Prostate gland (tissue), 2 donors: ENCODE measurements at regions not wholly inside any gene's neighbourhood (a gene's known extent, or its start where the extent isn't known, plus 50 kb on each side); places are given as distances from the start of the nearest gene placed in this dataset.

Experiments
- DNase-seq: peaks from one replicate; pipeline ENCODE4 v3.0.0-alpha.2; 2019; ENCODE audit warnings: low spot score
- H3K27ac ChIP-seq, 2 donors: fragments of 200-600 bp; sonication (generic); 2 replicates each; pipeline ENCODE4 v1.5.1; 2017 to 2019
- H3K27me3 ChIP-seq: fragments of 200-600 bp; sonication (generic); replicated peaks from 2 replicates; pipeline ENCODE4 v1.5.1; 2019; ENCODE audit not compliant: insufficient read depth
- H3K36me3 ChIP-seq, 2 donors: fragments of 200-600 bp; sonication (generic); 1 replicate in 1 of 2; 2 replicates in 1 of 2; pipeline versions ENCODE4 v1.5.1 to v1.8.1; 2017 to 2019
- H3K4me1 ChIP-seq: fragments of 200-600 bp; sonication (generic); replicated peaks from 2 replicates; pipeline ENCODE4 v1.5.1; 2019
- H3K4me3 ChIP-seq, 2 donors: fragments of 200-600 bp; sonication (generic); 2 replicates each; pipeline ENCODE4 v1.5.1; 2017 to 2019
- H3K9me3 ChIP-seq: fragments of 200-600 bp; sonication (generic); 2 replicates; pipeline ENCODE4 v1.5.1; 2017
- CTCF ChIP-seq, 4 experiments: fragments of 200-600 bp in 2 of 4; fragments of 450-650 bp in 2 of 4; sonication (generic) in 2 of 4; IDR thresholded peaks; 1 replicate in 3 of 4; 2 replicates in 1 of 4; pipeline ENCODE4 v1.5.1; 2016 to 2019; ENCODE audit warnings: antibody characterized with exemption in 4 of 4, mild to moderate bottlenecking in 2 of 4, moderate library complexity in 2 of 4
- POLR2A ChIP-seq: fragments of 450-650 bp; IDR thresholded peaks from one replicate; pipeline ENCODE4 v1.6.1; 2016; ENCODE audit warnings: antibody characterized with exemption, mild to moderate bottlenecking
- POLR2AphosphoS5 ChIP-seq: sonication (generic); formaldehyde crosslinking; IDR thresholded peaks from one replicate; pipeline ENCODE4 v1.6.1; 2017; ENCODE audit warnings: antibody characterized with exemption
- WGBS: methylation state at CpG from one replicate; pipeline ENCODE4 v1.1.5; 2018; 5-methylcytosine and 5-hydroxymethylcytosine counted together
- intact Hi-C: fragments of 100-400 bp; cut with DNase I; formaldehyde crosslinking; loops from one replicate; pipeline ENCODE4 v1.14.2; 2022

GRCh38 chr2:65944213-65944612, 490.7 kb upstream of the MEIS1 start:
- intact Hi-C loops: no loop called here
- no peak for DNase-seq
- Histone ChIP-seq H3K9me3 (no peaks in the 10 kb centered on the region), H3K4me3 (no peak overlapping the region), H3K27ac (no peak overlapping the region), H3K36me3 (no peaks in the 10 kb centered on the region), H3K27me3 (no peaks in the 10 kb centered on the region), H3K4me1 (no peaks in the 10 kb centered on the region)
- WGBS: 100% methylated on average over 1 of the region's 1 CpG
- TF ChIP-seq POLR2AphosphoS5: no peak
- no peak for TF ChIP-seq POLR2A
- TF ChIP-seq CTCF (IDR thresholded peaks at IDR 0.05): no peak

GRCh38 chr2:65943099-65943786, 491.7 kb upstream of the MEIS1 start:
- 98% methylated on average over 10 of the region's 10 CpGs for WGBS
- Histone ChIP-seq H3K27me3 (no peaks in the 10 kb centered on the region), H3K4me3 (no peak overlapping the region), H3K9me3 (no peaks in the 10 kb centered on the region), H3K4me1 (no peaks in the 10 kb centered on the region), H3K36me3 (no peaks in the 10 kb centered on the region), H3K27ac (no peak overlapping the region)
- no peak for TF ChIP-seq CTCF (IDR thresholded peaks at IDR 0.05)
- DNase-seq: no peak
- intact Hi-C loops: no loop called here

- Histone ChIP-seq H3K36me3 (no peaks in the 10 kb centered on the region), H3K9me3 (no peaks in the 10 kb centered on the region), H3K27me3 (peaks cover 2% of the 10 kb centered on the region), H3K4me3 (no peak overlapping the region), H3K4me1 (no peaks in the 10 kb centered on the region), H3K27ac (no peak overlapping the region)
- intact Hi-C loops: no loop called here
- 87% methylated on average over 2 of the region's 2 CpGs for WGBS
- no peak for DNase-seq
- TF ChIP-seq POLR2AphosphoS5 (no peak), POLR2A (no peak), CTCF (IDR thresholded peaks at IDR 0.05) (no peak)
Observed at GRCh38 chr2:65940856-65941255, 494.1 kb upstream of the MEIS1 start.

- Histone ChIP-seq H3K27me3 (peaks cover 2% of the 10 kb centered on the region), H3K9me3 (no peaks in the 10 kb centered on the region), H3K4me3 (no peak overlapping the region), H3K36me3 (no peaks in the 10 kb centered on the region), H3K27ac (no peak overlapping the region), H3K4me1 (no peaks in the 10 kb centered on the region)
- TF ChIP-seq POLR2AphosphoS5: no peak
- TF ChIP-seq POLR2A: no peak
- no peak for TF ChIP-seq CTCF (IDR thresholded peaks at IDR 0.05)
- 21% methylated on average over 2 of the region's 2 CpGs for WGBS
- no peak for DNase-seq
- intact Hi-C loops: no loop called here
Observed at GRCh38 chr2:65939687-65940086, 495.2 kb upstream of the MEIS1 start.

GRCh38 chr2:65937379-65938160, 497.4 kb upstream of the MEIS1 start:
- H3K9me3 ChIP-seq: no peaks in the 10 kb centered on the region
- no peak overlapping the region for H3K4me3 ChIP-seq
- H3K27me3 ChIP-seq: peaks cover 2% of the 10 kb centered on the region
- WGBS: 86% methylated on average over 3 of the region's 3 CpGs
- H3K4me1 ChIP-seq: no peaks in the 10 kb centered on the region
- H3K27ac ChIP-seq: no peak overlapping the region
- H3K36me3 ChIP-seq: no peaks in the 10 kb centered on the region
- intact Hi-C loops: no loop called here
- DNase-seq: no peak
- TF ChIP-seq CTCF (IDR thresholded peaks at IDR 0.05) (no peak), POLR2AphosphoS5 (no peak), POLR2A (no peak)
